ENCODE measurements at regions not wholly inside any gene's neighbourhood (a gene's known extent, or its start where the extent isn't known, plus 50 kb on each side); places are given as distances from the start of the nearest gene placed in this dataset.

DNA sequence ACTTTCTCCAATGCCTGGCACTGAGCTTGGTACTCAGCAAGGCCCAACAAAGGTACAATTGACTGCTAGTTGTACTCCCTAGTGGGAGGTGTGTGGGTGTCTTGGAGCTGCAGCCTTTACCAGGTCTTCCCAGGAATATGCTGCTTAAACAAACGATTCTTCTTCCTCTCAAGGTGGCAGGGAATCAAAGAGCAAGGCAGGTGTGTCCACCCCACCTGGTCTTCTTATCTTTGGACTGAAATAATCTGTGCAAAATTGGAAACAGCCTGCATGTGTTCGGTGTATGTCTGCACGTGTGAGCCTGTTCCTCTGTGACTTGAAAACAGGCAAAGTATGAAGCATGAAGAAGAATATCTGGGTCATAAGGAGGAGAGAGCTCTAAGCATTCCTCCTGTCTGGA, 235.3 kb downstream of the PTTG2 start:
- ATAC-seq (ENCODE audit: low read depth) (no peak), DNase-seq (no peak)
- Histone ChIP-seq H2BK5ac (ENCODE audit: low read depth, low read length, poor library complexity, severe bottlenecking) (no peak overlapping the region), H4K8ac (ENCODE audit: low read depth in 2 of 2, low read length in 2 of 2) (no peak overlapping the region), H4K91ac (ENCODE audit: insufficient read depth, low read depth, low read length) (no peak overlapping the region), H2BK20ac (ENCODE audit: low read depth, low read length) (no peak overlapping the region), H2BK120ac (ENCODE audit: low read depth, low read length) (no peak overlapping the region), H3K9ac (ENCODE audit: low read depth, low read length) (no peak overlapping the region), H3K4ac (ENCODE audit: low read depth, low read length) (no peak overlapping the region), H3K36me3 (ENCODE audit: control insufficient read depth, insufficient read depth, low read length) (no peaks in the 10 kb centered on the region), H2AFZ (replicated peaks; ENCODE audit: low read length, poor library complexity) (no peak overlapping the region), H3K56ac (ENCODE audit: extremely low read depth, insufficient read depth, low read length) (no peak overlapping the region), H3K79me1 (ENCODE audit: low read depth in 1 of 2, low read length in 2 of 2) (no peaks in the 10 kb centered on the region), H2AK9ac (replicated peaks; ENCODE audit: low read depth, low read length, poor library complexity) (no peak overlapping the region), H3K4me3 (ENCODE audit: insufficient read depth, low read depth, low read length) (no peak overlapping the region), H4K20me1 (ENCODE audit: insufficient read depth, low read length) (no peaks in the 10 kb centered on the region), H3K18ac (ENCODE audit: low read depth, low read length) (no peak overlapping the region), H3K14ac (replicated peaks; ENCODE audit: low read depth, low read length) (no peak overlapping the region), H4K5ac (ENCODE audit: low read depth, low read length) (no peak overlapping the region), H3K27me3 (ENCODE audit: control insufficient read depth, insufficient read depth, low read length) (peaks cover 11% of the 10 kb centered on the region), H3K9me1 (ENCODE audit: insufficient read depth, low read length) (peaks cover 3% of the 10 kb centered on the region; the same call in 1 of the 2 replicates), H3K27ac (ENCODE audit: insufficient read depth, low read length) (no peak overlapping the region), H3K9me3 (ENCODE audit: control insufficient read depth, insufficient read depth, low read length) (peaks cover 5% of the 10 kb centered on the region), H2BK15ac (ENCODE audit: low read depth, low read length) (no peak overlapping the region), H3K4me2 (ENCODE audit: low read depth, low read length) (no peak overlapping the region), H3K23ac (ENCODE audit: low read depth, low read length) (no peak overlapping the region), H2AK5ac (ENCODE audit: low read depth, low read length) (no peak overlapping the region), H3K4me1 (ENCODE audit: control insufficient read depth, insufficient read depth, low read length) (peaks cover 2% of the 10 kb centered on the region)
- TF ChIP-seq SMC3 (IDR thresholded peaks at IDR 0.05; ENCODE audit: low read depth, low read length) (no peak), POLR2A (IDR thresholded peaks at IDR 0.05; ENCODE audit: low read depth, low read length) (no peak), FOS (IDR thresholded peaks at IDR 0.05; ENCODE audit: low read depth, low read length) (no peak), RAD21 (IDR thresholded peaks at IDR 0.05; ENCODE audit: low read length) (no peak), MXI1 (IDR thresholded peaks at IDR 0.05; ENCODE audit: borderline replicate concordance, low read depth, low read length) (no peak), MAZ (IDR thresholded peaks at IDR 0.05; ENCODE audit: borderline replicate concordance, low read depth, low read length) (no peak), CHD1 (IDR thresholded peaks at IDR 0.05; ENCODE audit: low read depth, low read length) (no peak), BHLHE40 (IDR thresholded peaks at IDR 0.05; ENCODE audit: low read depth, low read length) (no peak), RFX5 (IDR thresholded peaks at IDR 0.05; ENCODE audit: low read depth, low read length) (no peak), RCOR1 (IDR thresholded peaks at IDR 0.05; ENCODE audit: insufficient replicate concordance, low read length) (no peak), NFE2L2 (IDR thresholded peaks at IDR 0.05; ENCODE audit: low read depth, low read length) (no peak), CEBPB (IDR thresholded peaks at IDR 0.05; ENCODE audit: low read depth, low read length) (no peak), MAFK (IDR thresholded peaks at IDR 0.05; ENCODE audit: low read depth, low read length) (no peak)
- TF ChIP-seq, protein P1, sequence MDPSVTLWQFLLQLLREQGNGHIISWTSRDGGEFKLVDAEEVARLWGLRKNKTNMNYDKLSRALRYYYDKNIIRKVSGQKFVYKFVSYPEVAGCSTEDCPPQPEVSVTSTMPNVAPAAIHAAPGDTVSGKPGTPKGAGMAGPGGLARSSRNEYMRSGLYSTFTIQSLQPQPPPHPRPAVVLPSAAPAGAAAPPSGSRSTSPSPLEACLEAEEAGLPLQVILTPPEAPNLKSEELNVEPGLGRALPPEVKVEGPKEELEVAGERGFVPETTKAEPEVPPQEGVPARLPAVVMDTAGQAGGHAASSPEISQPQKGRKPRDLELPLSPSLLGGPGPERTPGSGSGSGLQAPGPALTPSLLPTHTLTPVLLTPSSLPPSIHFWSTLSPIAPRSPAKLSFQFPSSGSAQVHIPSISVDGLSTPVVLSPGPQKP (IDR thresholded peaks at IDR 0.05; ENCODE audit: borderline replicate concordance, low read depth, low read length) = no peak
- TF ChIP-seq, protein P2, sequence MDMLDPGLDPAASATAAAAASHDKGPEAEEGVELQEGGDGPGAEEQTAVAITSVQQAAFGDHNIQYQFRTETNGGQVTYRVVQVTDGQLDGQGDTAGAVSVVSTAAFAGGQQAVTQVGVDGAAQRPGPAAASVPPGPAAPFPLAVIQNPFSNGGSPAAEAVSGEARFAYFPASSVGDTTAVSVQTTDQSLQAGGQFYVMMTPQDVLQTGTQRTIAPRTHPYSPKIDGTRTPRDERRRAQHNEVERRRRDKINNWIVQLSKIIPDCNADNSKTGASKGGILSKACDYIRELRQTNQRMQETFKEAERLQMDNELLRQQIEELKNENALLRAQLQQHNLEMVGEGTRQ (IDR thresholded peaks at IDR 0.05; ENCODE audit: low read depth, low read length) = no peak
- TF ChIP-seq, protein P3, sequence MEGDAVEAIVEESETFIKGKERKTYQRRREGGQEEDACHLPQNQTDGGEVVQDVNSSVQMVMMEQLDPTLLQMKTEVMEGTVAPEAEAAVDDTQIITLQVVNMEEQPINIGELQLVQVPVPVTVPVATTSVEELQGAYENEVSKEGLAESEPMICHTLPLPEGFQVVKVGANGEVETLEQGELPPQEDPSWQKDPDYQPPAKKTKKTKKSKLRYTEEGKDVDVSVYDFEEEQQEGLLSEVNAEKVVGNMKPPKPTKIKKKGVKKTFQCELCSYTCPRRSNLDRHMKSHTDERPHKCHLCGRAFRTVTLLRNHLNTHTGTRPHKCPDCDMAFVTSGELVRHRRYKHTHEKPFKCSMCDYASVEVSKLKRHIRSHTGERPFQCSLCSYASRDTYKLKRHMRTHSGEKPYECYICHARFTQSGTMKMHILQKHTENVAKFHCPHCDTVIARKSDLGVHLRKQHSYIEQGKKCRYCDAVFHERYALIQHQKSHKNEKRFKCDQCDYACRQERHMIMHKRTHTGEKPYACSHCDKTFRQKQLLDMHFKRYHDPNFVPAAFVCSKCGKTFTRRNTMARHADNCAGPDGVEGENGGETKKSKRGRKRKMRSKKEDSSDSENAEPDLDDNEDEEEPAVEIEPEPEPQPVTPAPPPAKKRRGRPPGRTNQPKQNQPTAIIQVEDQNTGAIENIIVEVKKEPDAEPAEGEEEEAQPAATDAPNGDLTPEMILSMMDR (conservative IDR thresholded peaks at IDR 0.05; ENCODE audit: low read depth, low read length) = no peak
- in situ Hi-C loops (cut with MboI; ENCODE audit: low sequenced_read_pairs) (no loop called here), dilution Hi-C loops (cut with HindIII; ENCODE audit: low sequenced_read_pairs, unreplicated experiment) (no loop called here), intact Hi-C loops (cut with micrococcal nuclease) (loop anchor here (5.0 kb wide), 1 partner anchor 748 kb away; no protein-coding TSS in a partner anchor)
- CTCF ChIA-PET = no interaction called here
- no CpG with 5 or more reads among the region's 3 CpGs for WGBS, 2 experiments (ENCODE audit: extremely low coverage in 2 of 2, insufficient read length in 1 of 2)
- BruUV-seq (replicated peaks) = no TSS peak
- POLR2A ChIA-PET (ENCODE audit: unreplicated experiment) = no interaction called here

Data from IMR-90 (cell line).